GM19240 (cell line): ENCODE measurements at regions not wholly inside any gene's neighbourhood (a gene's known extent, or its start where the extent isn't known, plus 50 kb on each side); places are given as distances from the start of the nearest gene placed in this dataset.

Source experiments
- DNase-seq: peaks from one replicate; pipeline ENCODE4 v3.0.0; 2011; ENCODE audit warnings: low spot score; ENCODE audit not compliant: insufficient read length

GRCh38 chr6:40312213-40313015 lies 274.8 kb downstream of the LRFN2 start:
- DNase-seq: no peak

GRCh38 chr6:40308533-40309306 lies 278.4 kb downstream of the LRFN2 start:
- peak; percentile 58 for DNase-seq

DNA sequence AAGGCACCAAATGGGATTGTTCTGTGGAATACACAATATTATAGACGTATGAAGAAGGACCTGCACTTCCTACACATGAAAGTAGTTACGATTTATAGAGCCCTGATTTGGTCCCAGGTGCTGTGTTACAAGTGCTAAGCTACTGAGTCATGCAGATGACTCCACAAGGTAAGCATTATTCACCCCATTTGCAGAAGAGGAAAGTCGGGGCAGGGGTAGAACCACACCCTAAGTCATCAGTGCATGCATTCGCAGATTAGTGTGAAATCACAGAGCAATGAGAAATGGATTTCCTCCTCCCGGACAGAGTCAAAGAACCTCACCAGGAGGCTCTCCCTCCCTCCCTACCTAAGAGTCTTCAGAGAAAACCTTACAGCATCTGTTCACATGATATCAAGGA lies 279.5 kb downstream of the LRFN2 start:
- DNase-seq: no peak

- no peak for DNase-seq
These were observed 284.2 kb downstream of the LRFN2 start for GRCh38 chr6:40302856-40303454.

DNA sequence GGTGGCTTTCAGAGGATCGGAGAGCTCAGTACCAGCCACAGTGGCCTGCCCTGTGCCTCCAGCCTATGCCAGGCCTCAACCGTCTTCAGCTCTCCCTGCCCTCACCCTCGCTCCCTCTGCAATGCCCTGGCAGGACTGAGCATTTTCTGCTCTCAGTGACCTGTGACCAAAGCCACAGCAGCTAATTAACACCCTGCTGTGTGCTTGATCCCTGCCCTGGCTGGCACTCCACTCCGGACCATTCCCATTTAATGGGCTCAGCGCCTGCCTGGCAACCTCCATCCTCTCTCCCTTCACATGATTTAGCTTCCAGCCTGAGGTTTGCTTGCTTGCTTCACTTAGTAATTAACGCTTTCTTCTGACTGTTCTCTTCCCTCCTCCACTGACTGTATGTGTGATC lies 287.5 kb downstream of the LRFN2 start:
- no peak for DNase-seq

DNA sequence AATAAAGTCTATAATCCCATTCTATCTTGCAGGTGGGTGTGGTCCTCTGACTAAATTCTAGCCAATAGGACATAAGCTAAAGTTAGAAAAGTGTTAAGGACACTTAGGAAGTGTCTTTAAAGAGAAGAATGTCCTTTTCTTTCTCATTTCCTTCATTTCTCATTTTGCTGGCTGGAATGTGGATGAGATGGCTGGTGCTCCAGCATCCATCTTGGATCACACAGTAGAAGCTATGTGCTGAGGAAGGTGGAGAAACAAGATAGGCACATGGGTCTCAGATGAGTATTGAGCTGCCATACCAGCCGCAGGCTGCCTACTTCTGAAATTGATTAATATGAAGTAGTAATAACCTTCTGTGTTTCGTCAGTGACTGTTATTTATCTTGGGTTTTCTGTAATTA lies 289.0 kb downstream of the LRFN2 start:
- DNase-seq: no peak

GRCh38 chr6:40295251-40295950 lies 291.8 kb downstream of the LRFN2 start:
- no peak for DNase-seq

DNA sequence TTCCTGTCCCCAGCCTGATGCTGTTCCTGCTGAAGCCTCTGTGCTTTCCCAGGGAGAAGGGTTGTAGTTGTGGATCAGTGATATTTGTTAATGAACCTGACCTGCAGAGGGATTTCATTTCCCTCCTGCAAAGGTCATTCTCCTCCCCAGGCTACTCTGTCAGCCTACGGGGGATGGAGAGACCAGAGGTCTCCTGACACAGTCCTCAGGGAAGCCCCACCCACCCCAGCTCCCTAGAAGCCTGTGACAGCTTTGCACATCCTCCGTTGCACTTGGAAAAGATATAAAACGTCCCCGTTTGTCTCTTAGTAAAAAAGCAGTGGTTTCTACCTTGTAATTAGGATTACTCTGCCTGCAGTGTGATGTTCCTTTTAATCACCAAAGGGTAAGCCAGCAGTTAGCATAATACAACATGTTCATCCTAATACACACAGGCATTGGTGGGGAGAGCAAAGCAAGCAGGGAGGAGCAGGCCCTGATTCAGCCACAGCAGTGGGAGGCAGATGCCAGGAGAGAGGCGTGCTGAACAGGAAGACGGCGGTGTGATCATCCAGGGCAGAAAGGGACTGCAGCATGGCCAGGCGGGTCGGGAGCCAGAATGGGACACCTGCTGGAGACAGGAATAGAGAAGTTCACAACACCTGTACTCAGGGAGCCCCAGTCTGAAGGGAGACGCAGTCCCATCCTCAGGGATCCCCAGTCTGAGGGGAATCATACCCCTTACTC lies 293.5 kb downstream of the LRFN2 start:
- DNase-seq: no peak

DNA sequence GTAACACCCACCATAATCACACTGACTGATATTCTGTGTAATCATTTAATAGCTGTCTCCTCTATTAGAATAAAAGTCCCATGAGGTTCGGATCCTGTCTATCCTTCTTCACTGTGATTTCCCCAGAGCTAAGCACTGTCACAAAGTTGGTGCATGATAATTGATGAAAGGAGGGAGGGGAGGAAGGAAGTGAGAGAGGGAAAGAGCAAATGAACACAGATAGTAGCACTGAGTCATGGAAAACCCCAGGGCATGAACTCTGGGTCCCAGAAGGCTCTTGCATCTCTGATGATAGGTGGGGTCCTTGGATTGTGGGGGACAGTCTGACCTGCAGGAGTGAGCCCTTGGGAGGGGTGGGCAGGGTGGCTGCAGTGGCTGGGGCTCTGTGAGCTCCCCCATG lies 294.1 kb downstream of the LRFN2 start:
- no peak for DNase-seq

GRCh38 chr6:40290816-40291215 lies 296.3 kb downstream of the LRFN2 start:
- no peak for DNase-seq

DNA sequence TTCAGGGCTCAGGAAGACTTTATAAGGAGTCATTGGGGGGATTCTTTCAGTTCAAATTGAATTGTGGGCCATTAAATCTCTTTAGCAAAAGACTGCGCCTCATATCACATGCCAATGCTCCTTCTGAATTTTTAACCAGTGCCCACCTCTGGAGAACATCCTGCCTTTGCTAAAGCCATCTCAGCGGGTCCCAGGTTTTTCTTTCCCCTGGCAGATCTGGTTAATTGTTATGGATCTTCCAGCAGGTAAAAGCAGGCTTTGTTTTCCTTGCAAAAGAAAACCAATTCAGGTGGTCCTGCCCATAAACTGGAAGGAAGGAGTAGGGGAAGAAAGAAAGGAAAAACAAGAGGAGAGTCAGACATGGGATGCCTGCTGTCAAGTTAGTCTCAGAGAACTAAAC lies 298.2 kb downstream of the LRFN2 start:
- DNase-seq: no peak

GRCh38 chr6:40287296-40287850 lies 299.8 kb downstream of the LRFN2 start:
- DNase-seq: no peak

DNA sequence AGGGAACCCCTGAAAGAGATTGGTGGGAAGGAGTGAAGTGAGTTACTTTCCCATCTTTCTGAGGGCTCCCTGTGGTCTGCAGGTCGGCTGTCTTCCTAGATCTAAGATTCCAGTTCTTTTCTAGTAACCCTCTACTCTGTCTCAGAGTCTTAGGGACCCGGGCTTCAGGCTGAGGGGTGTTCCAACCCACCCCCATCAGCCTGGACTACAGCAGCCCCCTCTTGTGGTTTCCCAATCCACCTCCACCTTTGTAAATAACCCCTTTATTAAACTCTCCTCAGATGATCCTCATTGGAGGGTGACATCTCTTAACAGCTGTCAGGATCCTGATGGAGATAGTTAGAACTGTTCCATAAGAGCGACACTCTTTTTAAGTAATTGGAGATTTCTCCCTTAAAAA lies 300.4 kb downstream of the LRFN2 start:
- no peak for DNase-seq

GRCh38 chr6:40285996-40286395 lies 301.2 kb downstream of the LRFN2 start:
- no peak for DNase-seq

GRCh38 chr6:40285535-40285934 lies 301.6 kb downstream of the LRFN2 start:
- no peak for DNase-seq

DNA sequence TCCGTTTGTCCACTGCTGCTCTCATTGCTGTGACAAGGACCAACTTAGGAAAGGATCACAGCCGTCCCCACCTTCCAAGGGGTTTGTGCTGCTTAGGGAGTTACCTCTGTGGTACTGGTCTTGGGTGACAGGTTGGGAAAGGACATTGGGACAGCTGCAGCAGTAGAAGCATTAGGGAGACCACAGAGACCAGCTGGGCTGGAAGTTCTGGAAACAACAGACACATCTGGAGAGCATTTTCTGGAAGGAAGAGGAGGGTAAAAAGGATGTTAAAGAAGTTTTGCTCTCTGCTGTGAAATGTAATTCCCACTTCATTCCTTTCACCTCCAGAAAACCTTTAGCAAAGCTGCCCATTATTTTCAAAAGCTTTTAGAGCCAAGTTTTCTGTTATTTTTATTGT lies 304.2 kb downstream of the LRFN2 start:
- no peak for DNase-seq

- DNase-seq: no peak
These were observed 305.8 kb downstream of the LRFN2 start for GRCh38 chr6:40281402-40281801.

DNA sequence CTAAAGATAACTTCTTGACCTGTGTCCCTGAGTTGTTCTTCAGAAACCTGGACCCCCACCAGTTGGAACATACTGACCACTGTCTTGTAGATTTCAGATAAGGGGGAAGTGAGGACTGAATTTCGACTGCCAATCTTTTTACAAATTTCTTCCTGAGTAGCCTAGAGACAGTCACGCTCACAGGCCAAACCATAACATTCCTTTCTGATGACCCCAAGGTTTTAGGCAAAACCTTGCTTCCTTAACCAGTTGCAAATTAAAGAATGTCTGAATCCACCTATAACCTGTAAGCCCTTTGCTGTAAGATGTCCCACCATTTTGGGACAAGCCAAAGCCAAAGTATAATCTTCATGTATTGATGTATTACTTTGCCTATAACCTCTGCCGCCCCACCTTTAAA lies 306.9 kb downstream of the LRFN2 start:
- no peak for DNase-seq

DNA sequence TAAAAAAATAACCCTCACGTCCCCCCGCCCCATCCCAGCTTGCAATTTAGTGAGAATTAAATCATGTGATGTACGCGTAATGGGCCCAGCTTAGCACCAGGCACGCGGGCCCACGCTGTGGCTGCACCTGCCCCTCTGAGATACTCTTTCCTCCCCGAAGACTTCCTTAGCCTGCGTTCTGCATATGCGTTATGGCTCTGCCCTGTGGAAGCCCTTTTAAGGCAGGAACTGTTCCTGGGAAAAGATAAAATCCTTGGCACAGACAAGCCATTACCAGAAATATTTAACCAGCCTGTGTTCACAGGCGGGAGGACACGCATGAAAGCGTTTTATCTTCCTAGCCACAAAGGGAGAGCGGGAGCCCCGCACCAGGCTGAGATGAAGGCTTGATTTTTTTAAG lies 311.0 kb downstream of the LRFN2 start:
- no peak for DNase-seq

DNA sequence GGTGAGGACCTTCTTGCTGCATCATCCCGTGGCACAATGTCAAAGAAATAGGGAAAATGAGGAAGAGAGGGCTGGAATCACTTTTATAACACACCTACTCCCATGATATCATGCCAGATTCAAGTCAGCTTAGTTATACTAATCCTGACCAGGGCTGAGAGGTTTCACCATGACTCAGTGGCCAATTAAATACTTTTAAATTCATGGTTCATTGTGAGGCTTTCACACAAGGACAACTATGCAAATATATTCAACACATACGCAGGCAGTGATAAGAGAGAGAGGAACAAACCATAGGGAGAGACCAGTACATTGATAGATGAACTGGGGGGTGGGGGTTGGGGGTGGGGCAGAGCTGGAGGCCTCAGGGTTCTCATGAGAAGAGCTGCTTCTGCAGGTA lies 313.1 kb downstream of the LRFN2 start:
- no peak for DNase-seq

DNA sequence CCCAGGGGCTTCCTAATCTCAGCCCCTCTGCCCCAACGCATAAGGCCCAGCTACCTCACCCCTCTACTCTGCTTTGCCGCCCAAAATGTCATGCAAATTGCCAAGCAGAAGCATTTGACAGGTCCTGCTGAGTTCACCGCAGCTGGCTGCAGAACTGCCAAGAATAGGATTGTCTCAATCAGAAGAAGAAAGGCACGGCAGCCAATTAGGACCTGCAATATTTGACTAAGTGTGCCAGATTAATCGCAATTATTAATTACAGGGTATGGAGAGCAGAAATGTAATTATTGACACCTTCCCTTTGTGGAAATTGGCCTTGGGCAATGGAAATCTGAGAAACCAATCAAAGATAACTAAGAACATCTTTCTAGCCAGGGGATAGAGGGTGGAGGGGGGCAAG lies 318.6 kb downstream of the LRFN2 start:
- DNase-seq: no peak
